Stimulated activated naive CD8-positive, alpha-beta T cell treated with anti-CD3 and anti-CD28 coated beads, Interleukin-15, amount 100 ng/mL, for 72 hours (primary cell): ENCODE measurements at regions not wholly inside any gene's neighbourhood (a gene's known extent, or its start where the extent isn't known, plus 50 kb on each side); places are given as distances from the start of the nearest gene placed in this dataset.
A peak's percentile ranks its signal among the peaks of the same experiment; 100 is the strongest.
"Not testable (repeated sequence)": the region's sequence is repeated elsewhere in the genome, so short reads cannot be mapped to it uniquely, and the experiment has no call there.

ENCODE experiments used
- ATAC-seq: fragments of 150-1000 bp; cut with Tn5 transposase; 2 replicates; pipeline ENCODE4 v1.10.0; 2021; ENCODE audit warnings: mild to moderate bottlenecking, moderate library complexity
- DNase-seq, 2 donors: peaks; one replicate each; pipeline ENCODE4 v3.0.0; 2021 to 2022
- H3K27ac Mint-ChIP-seq, 2 donors: one replicate each; pipeline ENCODE4 v1.8.0; 2022; ENCODE audit warnings: mild to moderate bottlenecking in 2 of 2, mixed read lengths in 2 of 2, moderate library complexity in 2 of 2
- H3K27me3 Mint-ChIP-seq: one replicate; pipeline ENCODE4 v1.8.0; 2022; ENCODE audit warnings: mixed read lengths
- H3K4me1 Mint-ChIP-seq: one replicate; pipeline ENCODE4 v1.8.0; 2022; ENCODE audit warnings: mild to moderate bottlenecking, mixed read lengths
- H3K4me3 Mint-ChIP-seq, 2 donors: one replicate each; pipeline ENCODE4 v1.8.0; 2022; ENCODE audit warnings: mild to moderate bottlenecking in 2 of 2, mixed read lengths in 2 of 2, moderate library complexity in 1 of 2
- H3K9me3 Mint-ChIP-seq, 2 donors: one replicate each; pipeline ENCODE4 v1.8.0; 2022; ENCODE audit warnings: mixed read lengths in 2 of 2

DNA sequence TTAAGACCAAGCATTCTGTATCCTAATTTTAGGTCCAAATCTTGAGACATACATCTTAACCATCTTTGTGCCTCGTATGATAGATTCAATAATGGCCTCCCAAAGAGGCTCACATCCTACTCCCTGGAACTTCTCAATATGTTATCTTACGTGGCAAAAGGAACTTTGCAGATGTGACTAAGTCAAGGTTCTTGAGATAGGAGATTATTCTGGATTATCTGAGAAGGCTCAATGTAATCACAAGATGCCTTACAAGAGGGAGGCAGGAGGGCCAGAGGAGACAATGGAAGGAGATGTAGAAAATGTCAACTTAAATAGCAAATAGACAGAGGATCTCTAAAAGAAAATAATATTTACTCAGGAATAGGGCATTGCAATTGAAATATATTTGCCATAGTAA is 548.9 kb downstream of the MATN1 start:
- DNase-seq (no peak), ATAC-seq (no peak)
- Mint-ChIP-seq H3K4me3 (no peak overlapping the region), H3K27me3 (peaks cover 18% of the 10 kb centered on the region), H3K27ac (no peak overlapping the region), H3K4me1 (no peaks in the 10 kb centered on the region), H3K9me3 (peaks cover 5 to 7% of the 10 kb centered on the region in 2 donors)

- H3K27me3 Mint-ChIP-seq, result peaks cover 18% of the 10 kb centered on the region
- no peaks in the 10 kb centered on the region for H3K4me1 Mint-ChIP-seq
- no peaks in the 10 kb centered on the region for H3K9me3 Mint-ChIP-seq
- H3K27ac Mint-ChIP-seq, result no peak overlapping the region
- H3K4me3 Mint-ChIP-seq, result no peak overlapping the region
- ATAC-seq (no peak), DNase-seq (no peak)
Measured at GRCh38 chr1:30173560-30173959, 549.8 kb downstream of the MATN1 start.

DNA sequence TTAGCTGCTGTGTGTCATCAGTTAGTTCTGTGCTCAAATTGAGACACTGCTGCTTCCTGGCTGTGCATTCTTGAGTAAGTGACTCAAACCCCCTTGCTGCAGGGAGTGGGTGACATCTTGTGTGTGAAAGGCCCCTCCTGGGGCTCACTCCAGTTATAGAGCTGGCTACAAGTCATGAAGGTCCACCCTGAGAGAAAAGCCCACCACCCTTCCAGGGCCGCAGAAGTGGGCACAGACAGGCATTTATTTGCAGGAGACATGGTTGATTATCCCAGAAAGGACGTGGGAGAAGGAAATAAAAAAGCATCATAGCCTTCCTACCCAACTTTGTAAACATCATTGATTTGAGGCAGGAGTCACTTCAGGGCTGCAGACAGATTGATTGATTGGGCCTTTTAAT is 550.6 kb downstream of the MATN1 start:
- ATAC-seq, result no peak
- peak overlapping the region in 1 of 2 donors; percentile 49 for H3K27ac Mint-ChIP-seq
- no peak for DNase-seq
- no peaks in the 10 kb centered on the region for H3K4me1 Mint-ChIP-seq
- no peaks in the 10 kb centered on the region for H3K9me3 Mint-ChIP-seq
- peaks cover 18% of the 10 kb centered on the region for H3K27me3 Mint-ChIP-seq
- no peak overlapping the region for H3K4me3 Mint-ChIP-seq

- H3K27me3 Mint-ChIP-seq, result peaks cover 18% of the 10 kb centered on the region
- ATAC-seq (no peak), DNase-seq (no peak)
- no peak overlapping the region for H3K27ac Mint-ChIP-seq
- no peak overlapping the region for H3K4me3 Mint-ChIP-seq
- no peaks in the 10 kb centered on the region for H3K4me1 Mint-ChIP-seq
- H3K9me3 Mint-ChIP-seq, result no peaks in the 10 kb centered on the region
Measured at GRCh38 chr1:30172299-30172694, 551.1 kb downstream of the MATN1 start.

GRCh38 chr1:30171537-30172298 is 551.7 kb downstream of the MATN1 start:
- ATAC-seq, result no peak
- H3K27me3 Mint-ChIP-seq, result peaks cover 19% of the 10 kb centered on the region
- DNase-seq, result no peak
- H3K4me1 Mint-ChIP-seq, result no peaks in the 10 kb centered on the region
- H3K4me3 Mint-ChIP-seq, result no peak overlapping the region
- no peak overlapping the region for H3K27ac Mint-ChIP-seq
- no peaks in the 10 kb centered on the region for H3K9me3 Mint-ChIP-seq

- Mint-ChIP-seq H3K27ac (no peak overlapping the region), H3K9me3 (no peaks in the 10 kb centered on the region), H3K4me1 (no peaks in the 10 kb centered on the region), H3K4me3 (no peak overlapping the region), H3K27me3 (peaks cover 31% of the 10 kb centered on the region)
- no peak for ATAC-seq
- DNase-seq, result no peak
Measured at GRCh38 chr1:30169269-30169668, 554.1 kb downstream of the MATN1 start.

DNA sequence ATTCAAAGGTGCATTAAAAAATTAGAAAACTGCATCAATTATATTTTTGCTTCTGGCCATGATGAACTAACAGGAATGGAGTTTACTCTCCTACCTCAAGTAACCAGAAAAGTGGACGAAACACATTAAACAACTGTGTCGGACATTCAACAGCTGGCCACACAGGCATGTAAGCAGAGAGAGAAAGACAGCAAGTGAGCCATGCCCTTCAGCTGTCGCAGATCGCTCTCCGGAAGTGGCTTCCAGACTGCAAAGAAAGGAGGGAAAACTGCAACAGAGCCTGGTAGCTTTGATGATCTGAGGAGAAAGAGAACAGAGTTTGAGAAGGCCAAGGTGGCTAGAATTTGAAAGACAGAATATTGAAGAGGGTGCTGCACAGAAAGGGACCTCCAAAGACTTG is 557.2 kb downstream of the MATN1 start:
- Mint-ChIP-seq H3K4me1 (no peaks in the 10 kb centered on the region), H3K9me3 (no peaks in the 10 kb centered on the region), H3K27me3 (peaks cover 36% of the 10 kb centered on the region), H3K4me3 (no peak overlapping the region), H3K27ac (no peak overlapping the region)
- ATAC-seq (no peak), DNase-seq (no peak)

GRCh38 chr1:30165116-30165515 is 558.3 kb downstream of the MATN1 start:
- no peak overlapping the region for H3K4me3 Mint-ChIP-seq
- no peak overlapping the region for H3K27ac Mint-ChIP-seq
- ATAC-seq (no peak), DNase-seq (no peak)
- H3K9me3 Mint-ChIP-seq, result no peaks in the 10 kb centered on the region
- peaks cover 36% of the 10 kb centered on the region for H3K27me3 Mint-ChIP-seq
- no peaks in the 10 kb centered on the region for H3K4me1 Mint-ChIP-seq

DNA sequence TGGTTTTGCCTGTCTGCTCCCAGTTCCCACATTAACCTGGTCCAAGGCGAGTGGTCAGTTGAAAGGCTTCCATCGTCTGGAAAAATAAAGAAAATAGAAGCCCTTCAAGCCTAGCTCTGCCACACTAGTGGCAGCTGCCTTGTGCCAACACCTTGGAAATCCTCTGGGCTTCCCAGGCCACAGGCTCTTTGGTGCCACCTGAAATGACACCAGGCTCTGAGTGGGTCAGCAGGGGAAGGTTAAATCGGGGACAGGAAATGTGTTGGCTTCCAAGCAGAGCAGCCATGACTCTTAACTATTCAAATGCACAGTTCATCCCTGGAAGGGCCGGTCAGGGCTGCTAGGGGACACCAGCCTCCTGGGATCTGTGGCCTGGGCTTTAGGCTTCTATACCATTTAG is 558.7 kb downstream of the MATN1 start:
- DNase-seq, result no peak
- no peak for ATAC-seq
- H3K4me1 Mint-ChIP-seq, result no peaks in the 10 kb centered on the region
- no peaks in the 10 kb centered on the region for H3K9me3 Mint-ChIP-seq
- H3K4me3 Mint-ChIP-seq, result no peak overlapping the region
- no peak overlapping the region for H3K27ac Mint-ChIP-seq
- H3K27me3 Mint-ChIP-seq, result peaks cover 36% of the 10 kb centered on the region

DNA sequence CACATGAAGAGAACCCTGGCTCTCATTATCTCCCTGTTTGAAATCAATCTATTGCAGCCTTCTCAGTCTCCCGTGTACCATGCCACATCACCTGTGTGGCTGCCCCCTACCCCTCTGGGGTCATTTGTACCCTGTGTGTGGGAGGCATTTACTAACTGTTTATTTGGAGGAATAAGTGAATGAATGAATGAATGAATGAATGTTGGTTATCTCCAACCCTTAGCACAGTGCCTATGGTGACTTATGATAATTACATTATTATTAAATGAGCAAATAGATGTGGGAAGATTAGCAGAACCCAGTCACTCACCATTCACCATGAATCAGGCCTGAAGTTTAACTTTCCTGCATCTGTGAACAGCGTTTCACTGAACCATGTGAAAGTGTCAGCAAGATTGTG is 560.8 kb downstream of the MATN1 start:
- H3K27me3 Mint-ChIP-seq, result peaks cover 44% of the 10 kb centered on the region
- ATAC-seq (no peak), DNase-seq (no peak)
- no peak overlapping the region for H3K27ac Mint-ChIP-seq
- no peaks in the 10 kb centered on the region for H3K9me3 Mint-ChIP-seq
- H3K4me3 Mint-ChIP-seq, result no peak overlapping the region
- H3K4me1 Mint-ChIP-seq, result no peaks in the 10 kb centered on the region

GRCh38 chr1:30161953-30162352 is 561.4 kb downstream of the MATN1 start:
- Mint-ChIP-seq H3K9me3 (no peaks in the 10 kb centered on the region), H3K4me1 (no peaks in the 10 kb centered on the region), H3K27me3 (peaks cover 44% of the 10 kb centered on the region), H3K4me3 (no peak overlapping the region), H3K27ac (no peak overlapping the region)
- DNase-seq (no peak), ATAC-seq (no peak)

GRCh38 chr1:30160999-30161689 is 562.2 kb downstream of the MATN1 start:
- ATAC-seq, result no peak
- H3K4me1 Mint-ChIP-seq, result no peaks in the 10 kb centered on the region

GRCh38 chr1:30159015-30159414 is 564.4 kb downstream of the MATN1 start:
- Mint-ChIP-seq H3K27me3 (peaks cover 29% of the 10 kb centered on the region), H3K4me3 (no peak overlapping the region), H3K4me1 (no peaks in the 10 kb centered on the region), H3K27ac (no peak overlapping the region), H3K9me3 (peaks cover 0 to 16% of the 10 kb centered on the region in 2 donors)
- DNase-seq (no peak), ATAC-seq (no peak)

More at GRCh38 chr1:30160999-30161689, 562.2 kb downstream of the MATN1 start:
- Mint-ChIP-seq H3K27me3 (peaks cover 37% of the 10 kb centered on the region), H3K9me3 (peaks cover 0 to under 1% of the 10 kb centered on the region in 2 donors), H3K27ac (no peak overlapping the region), H3K4me3 (no peak overlapping the region)
- no peak for DNase-seq

DNA sequence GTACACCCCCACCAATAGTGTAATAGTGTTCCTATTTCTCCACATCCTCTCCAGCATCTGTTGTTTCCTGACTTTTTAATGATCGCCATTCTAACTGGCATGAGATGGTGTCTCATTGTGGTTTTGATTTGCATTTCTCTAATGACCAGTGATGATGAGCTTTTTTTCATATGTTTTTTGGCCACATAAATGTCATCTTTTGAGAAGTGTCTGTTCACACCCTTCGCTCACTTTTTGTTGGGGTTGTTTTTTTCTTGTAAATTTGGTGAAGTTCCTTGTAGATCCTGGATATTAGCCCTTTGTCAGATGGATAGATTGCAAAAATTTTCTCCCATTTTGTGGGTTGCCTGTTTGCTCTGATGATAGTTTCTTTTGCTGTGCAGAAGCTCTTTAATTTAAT is 567.7 kb downstream of the MATN1 start:
- not testable (repeated sequence) for H3K4me1 Mint-ChIP-seq, H3K4me3 Mint-ChIP-seq, H3K27ac Mint-ChIP-seq, ATAC-seq, DNase-seq
- Mint-ChIP-seq H3K9me3 (peaks cover 10 to 34% of the 10 kb centered on the region in 2 donors), H3K27me3 (peaks cover 16% of the 10 kb centered on the region)

GRCh38 chr1:30155253-30155652 is 568.1 kb downstream of the MATN1 start:
- not testable (repeated sequence) for H3K4me3 Mint-ChIP-seq, DNase-seq, ATAC-seq, H3K27ac Mint-ChIP-seq, H3K4me1 Mint-ChIP-seq
- Mint-ChIP-seq H3K9me3 (peaks cover 10 to 34% of the 10 kb centered on the region in 2 donors), H3K27me3 (peaks cover 16% of the 10 kb centered on the region)

DNA sequence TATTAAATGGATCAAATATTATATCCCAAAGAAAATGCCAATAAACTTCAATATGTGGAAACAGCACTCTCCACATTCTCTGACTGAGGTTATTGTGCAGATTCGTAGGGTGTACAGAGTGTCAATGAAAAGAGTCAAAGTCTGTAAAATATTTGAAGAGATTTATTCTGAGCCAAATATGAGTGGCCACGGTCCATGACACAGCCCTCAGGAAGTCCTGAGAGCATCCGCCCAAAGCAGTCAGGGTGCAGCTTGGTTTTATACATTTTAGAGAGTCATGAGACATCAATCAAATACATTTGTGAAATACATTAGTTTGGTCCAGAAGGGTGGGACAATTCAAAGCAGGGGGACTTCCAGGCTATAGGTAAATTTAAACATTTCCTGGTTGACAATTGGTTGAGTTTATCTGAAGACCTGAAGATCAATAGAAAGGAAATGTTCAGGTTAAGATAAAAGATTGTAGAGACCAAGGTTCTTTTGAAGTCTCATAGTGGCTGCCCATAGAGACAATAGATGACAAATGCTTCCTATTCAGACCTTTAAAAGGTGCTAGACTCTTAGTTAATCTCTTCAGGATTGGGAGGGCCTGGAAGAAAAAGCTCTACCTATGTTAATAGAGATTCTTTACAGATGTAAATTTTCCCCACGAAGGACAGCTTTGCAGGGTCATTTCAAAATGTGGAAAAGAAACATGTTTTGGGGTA is 569.5 kb downstream of the MATN1 start:
- Mint-ChIP-seq H3K9me3 (peaks cover 10 to 34% of the 10 kb centered on the region in 2 donors), H3K4me1 (no peaks in the 10 kb centered on the region), H3K27ac (no peak overlapping the region), H3K27me3 (peaks cover 14% of the 10 kb centered on the region), H3K4me3 (no peak overlapping the region)
- ATAC-seq (no peak), DNase-seq (no peak)
